CD4-positive, alpha-beta T cell treated with Interleukin-10 for 1 hour (primary cell): ENCODE measurements at regions not wholly inside any gene's neighbourhood (a gene's known extent, or its start where the extent isn't known, plus 50 kb on each side); places are given as distances from the start of the nearest gene placed in this dataset.

Source experiments
- DNase-seq: peaks from one replicate; pipeline ENCODE4 v3.0.0-alpha.2; 2020

GRCh38 chr12:107894589-107894988 lies 120.1 kb downstream of the ASCL4 start:
- no peak for DNase-seq

GRCh38 chr12:107895966-107896365 lies 121.5 kb downstream of the ASCL4 start:
- no peak for DNase-seq

DNA sequence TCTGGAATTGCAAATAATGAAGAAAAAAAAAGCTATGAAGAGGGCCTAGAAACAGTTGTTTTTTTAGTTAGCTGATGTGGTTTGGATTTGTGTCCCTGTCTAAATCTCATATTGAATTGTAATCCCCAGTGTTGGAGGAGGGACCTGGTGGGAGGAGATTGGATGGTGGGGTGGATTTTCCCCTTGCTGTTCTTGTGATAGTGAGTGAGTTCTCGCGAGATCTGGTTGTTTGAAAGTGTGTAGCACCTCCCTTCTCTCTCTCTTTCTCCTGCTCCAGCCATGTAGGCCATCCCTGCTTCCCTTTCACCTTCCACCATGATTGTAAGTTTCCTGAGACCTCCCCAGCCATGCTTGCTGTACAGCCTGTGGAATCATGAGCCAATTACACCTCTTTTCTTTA lies 126.1 kb downstream of the ASCL4 start:
- no peak for DNase-seq

- DNase-seq = no peak
Observed at GRCh38 chr12:107903341-107904061, 129.0 kb downstream of the ASCL4 start.

- no peak for DNase-seq
Observed at GRCh38 chr12:107906707-107907106, 132.2 kb downstream of the ASCL4 start.

- peak; percentile 45 for DNase-seq
Observed at GRCh38 chr12:107912421-107913004, 138.0 kb downstream of the ASCL4 start.

GRCh38 chr12:107914460-107914977 lies 140.0 kb downstream of the ASCL4 start:
- DNase-seq = no peak

DNA sequence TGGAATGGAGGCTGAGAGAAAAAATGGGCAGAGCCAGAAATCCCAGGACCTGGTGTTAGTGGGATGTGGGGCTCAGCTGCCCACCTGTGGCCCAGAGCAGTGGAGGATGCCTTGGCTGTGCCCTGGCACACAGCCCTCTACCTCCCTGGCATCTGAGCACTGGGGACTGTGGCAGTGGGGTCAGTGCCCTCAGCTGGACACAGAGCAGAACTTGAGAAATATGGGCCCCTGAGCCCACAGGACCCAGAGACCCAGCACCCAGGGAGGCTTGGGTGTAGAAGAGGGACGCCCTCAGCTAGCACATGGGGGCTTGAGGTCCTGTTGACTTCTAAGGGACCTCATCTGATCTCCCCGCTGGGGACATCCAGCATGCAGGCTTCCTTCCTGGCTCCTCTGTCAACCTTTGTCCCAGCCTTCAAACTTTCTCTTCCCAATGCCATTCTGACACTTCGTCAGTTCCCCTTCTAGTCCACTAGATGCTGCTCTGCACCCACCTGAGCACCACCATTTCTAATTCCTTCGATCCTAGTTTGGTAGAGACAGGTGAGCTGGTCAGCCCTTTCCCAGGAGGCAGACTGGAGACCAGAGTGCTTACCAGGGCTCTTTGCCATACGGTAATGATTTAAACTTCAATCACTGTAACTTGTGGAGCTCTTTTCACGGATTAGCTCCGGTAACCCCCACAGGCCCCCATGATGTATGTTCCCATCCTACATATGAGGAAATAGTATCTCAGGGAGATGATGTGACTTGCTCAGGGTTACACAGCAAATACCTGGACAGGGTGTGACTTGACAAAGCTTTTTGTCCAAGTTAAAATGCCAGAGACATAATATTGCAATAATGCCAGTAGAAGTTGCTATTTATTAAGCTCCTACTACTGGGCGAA lies 143.7 kb downstream of the ASCL4 start:
- DNase-seq = no peak

GRCh38 chr12:107921062-107921461 lies 146.6 kb downstream of the ASCL4 start:
- DNase-seq = no peak

DNA sequence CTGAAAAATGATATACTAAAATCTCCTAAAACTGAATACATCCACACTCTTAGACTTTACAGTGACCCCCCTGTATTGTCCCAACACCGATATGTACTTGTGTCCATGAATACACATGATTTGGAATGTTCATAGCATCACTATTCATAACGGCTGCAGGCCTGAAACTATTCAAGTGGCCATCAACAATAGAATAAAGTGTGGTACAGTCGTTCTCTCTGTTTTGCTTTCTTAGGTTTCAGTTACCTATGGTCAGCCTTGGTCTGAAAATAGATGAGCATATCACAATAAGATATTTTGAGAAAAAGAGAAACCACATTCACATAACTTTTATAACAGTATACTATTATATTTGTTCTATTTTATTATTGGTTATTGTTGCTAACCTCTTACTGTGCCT lies 150.6 kb downstream of the ASCL4 start:
- no peak for DNase-seq

DNA sequence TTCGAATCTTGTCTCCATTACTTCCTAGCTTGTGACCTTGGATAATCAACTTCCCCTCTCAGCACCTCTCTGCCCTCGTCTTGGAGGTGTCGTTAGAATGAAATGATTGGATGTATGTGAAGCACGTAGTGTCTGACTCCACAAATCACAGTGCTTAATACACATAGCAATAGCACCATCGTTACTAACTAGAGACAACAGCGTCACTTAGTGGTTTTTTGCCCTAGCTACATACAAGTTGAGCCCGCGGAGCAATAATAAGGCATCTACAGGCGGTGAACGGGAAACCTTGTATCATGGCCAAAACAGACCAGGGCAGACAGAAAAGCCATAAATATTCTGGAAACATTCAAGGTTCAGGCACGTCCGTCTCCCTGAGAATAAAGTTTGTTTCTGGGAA lies 154.9 kb downstream of the ASCL4 start:
- no peak for DNase-seq

DNA sequence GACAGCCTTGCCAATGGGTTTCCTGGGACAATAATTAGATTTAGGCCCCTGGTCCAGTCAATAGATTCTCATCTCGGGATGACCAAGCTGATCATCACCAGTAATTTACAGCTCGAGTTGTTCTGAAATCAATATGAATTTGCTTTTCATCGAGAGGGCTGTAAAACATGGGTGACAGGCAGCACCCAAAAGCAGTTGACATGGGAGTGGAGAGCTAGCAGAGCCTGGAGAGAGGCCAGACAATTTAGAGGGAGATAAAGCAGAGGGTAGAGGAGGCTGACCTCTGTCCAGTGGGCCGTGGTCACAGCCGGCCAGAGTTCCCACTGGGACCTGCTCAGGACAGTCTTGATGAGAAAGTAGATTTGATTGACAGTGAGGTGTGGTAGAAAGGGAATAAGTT lies 157.3 kb downstream of the ASCL4 start:
- DNase-seq = no peak

- DNase-seq = no peak
Observed at GRCh38 chr12:107938446-107938845, 163.9 kb downstream of the ASCL4 start.

- no peak for DNase-seq
Observed at GRCh38 chr12:107948391-107948945, 174.0 kb downstream of the ASCL4 start.

DNA sequence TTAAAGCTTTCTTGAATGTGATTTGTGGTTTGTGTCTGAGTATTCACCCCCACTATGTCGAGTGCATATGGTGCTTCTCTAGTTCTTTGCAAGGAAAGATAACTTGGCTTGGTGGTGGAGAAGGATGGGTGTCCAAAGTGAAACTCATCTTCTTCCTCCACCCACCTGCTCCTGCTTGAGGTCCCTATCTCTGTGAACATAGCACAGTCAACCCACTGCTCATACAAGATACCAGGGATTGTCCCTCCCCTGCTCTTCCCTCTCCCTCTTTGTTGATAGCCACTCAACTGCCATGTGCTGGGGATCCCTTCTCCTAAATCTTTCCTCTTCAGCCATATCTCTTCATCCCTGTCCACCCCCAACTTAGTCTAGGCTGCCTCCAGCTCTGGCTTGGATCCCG lies 176.5 kb downstream of the ASCL4 start:
- no peak for DNase-seq

DNA sequence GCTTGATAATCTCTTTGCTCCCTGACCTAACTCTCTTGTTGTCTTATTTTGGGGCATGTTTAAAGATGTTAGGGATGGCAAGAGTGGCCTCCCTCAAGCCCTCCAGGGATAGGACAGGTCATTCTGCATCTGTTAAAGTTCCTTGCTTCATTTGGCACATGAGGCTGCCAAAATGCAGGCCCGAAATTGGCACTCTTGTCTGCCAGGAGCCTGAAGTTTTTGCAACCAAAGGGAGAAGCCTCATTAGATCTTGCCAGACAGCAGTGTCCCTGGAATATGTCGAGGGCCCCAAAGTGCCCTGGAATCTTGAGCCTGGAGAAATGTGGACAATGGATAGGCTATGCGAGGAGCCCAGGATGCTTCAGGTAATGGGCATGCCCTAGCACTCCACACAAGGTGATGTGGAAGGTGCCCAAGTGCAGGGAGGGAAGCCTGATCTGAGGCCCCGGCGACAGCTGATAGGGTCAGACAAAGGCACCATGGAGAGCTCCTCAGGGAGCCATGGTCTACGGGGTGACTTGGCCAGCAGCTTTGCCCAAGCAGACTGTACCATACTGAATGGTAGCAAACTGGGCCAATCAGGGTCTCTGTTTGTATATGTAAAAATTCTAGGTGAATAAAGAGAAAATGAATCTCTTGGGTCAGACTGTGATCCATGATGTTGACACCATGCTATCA lies 173.0 kb upstream of the WSCD2 start:
- DNase-seq = no peak

GRCh38 chr12:107957459-107957858 lies 171.6 kb upstream of the WSCD2 start:
- DNase-seq = no peak

GRCh38 chr12:107963635-107964034 lies 165.5 kb upstream of the WSCD2 start:
- DNase-seq = no peak

DNA sequence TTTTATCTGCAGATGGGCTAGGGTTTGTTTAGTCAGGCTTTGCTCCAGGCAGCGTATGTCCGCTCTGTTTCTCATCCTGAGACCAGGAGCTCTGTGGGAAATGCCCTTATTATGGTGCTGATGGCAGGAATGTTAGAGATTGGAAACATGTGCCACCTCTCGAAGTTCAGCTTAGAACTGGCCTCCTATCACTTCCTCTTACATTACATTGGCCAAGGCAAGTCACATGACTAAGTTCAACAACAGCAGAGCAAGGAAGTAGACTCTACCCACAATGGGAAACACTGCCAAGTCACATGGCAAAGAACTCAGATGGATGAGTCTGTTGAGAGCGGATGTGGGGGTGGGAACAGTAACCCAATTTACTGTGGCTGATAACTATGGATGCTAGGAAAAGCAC lies 161.9 kb upstream of the WSCD2 start:
- no peak for DNase-seq

GRCh38 chr12:107973950-107974349 lies 155.1 kb upstream of the WSCD2 start:
- no peak for DNase-seq

- no peak for DNase-seq
Observed at GRCh38 chr12:107976331-107976730, 152.8 kb upstream of the WSCD2 start.

- no peak for DNase-seq
Observed at GRCh38 chr12:107978201-107978600, 150.9 kb upstream of the WSCD2 start.

DNA sequence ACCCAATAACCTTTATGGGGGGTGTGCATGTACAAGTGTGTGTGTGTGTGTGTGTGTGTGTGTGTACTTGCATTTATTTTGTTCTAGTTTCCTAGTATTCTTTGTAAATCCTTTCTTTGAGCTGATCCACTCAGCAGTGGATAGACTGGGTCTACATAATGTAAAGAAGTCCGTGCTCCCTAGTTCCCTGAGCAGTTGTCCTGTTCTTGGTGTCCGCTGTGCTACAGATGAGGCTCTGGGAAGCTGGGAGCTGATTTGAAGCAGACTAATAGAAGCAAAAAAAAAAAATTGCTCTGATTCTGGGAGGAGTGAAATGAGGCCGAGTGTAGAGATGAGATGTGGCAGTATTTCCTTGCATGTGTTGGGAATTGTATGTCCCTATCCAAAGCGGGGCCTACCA lies 150.4 kb upstream of the WSCD2 start:
- no peak for DNase-seq
